Activated CD4-positive, alpha-beta T cell treated with anti-CD3 and anti-CD28 coated beads, Interleukin-2, Interleukin-6, amounts not matched to agents 100 ng/mL and 50 ng/mL, durations not matched to agents 16 hours and 8 hours (primary cell): ENCODE measurements at regions not wholly inside any gene's neighbourhood (a gene's known extent, or its start where the extent isn't known, plus 50 kb on each side); places are given as distances from the start of the nearest gene placed in this dataset.
"Not testable (repeated sequence)": the region's sequence is repeated elsewhere in the genome, so short reads cannot be mapped to it uniquely, and the experiment has no call there.

Source experiments
- DNase-seq: peaks from one replicate; pipeline ENCODE4 v3.0.0-alpha.2; 2020

- no peak for DNase-seq
These were observed 366.6 kb downstream of the PREX1 start for GRCh38 chr20:48461091-48461734.

GRCh38 chr20:48460681-48461080, 367.1 kb downstream of the PREX1 start:
- no peak for DNase-seq

GRCh38 chr20:48459722-48460395, 367.9 kb downstream of the PREX1 start:
- DNase-seq = no peak

GRCh38 chr20:48458601-48459385, 369.0 kb downstream of the PREX1 start:
- DNase-seq = no peak

GRCh38 chr20:48458003-48458377, 369.8 kb downstream of the PREX1 start:
- no peak for DNase-seq

GRCh38 chr20:48457193-48458002, 370.4 kb downstream of the PREX1 start:
- DNase-seq = no peak

- DNase-seq = no peak
These were observed 371.2 kb downstream of the PREX1 start for GRCh38 chr20:48456366-48457192.

GRCh38 chr20:48455651-48456365, 372.0 kb downstream of the PREX1 start:
- no peak for DNase-seq

- DNase-seq = no peak
These were observed 372.9 kb downstream of the PREX1 start for GRCh38 chr20:48454671-48455490.

GRCh38 chr20:48453477-48454093, 374.2 kb downstream of the PREX1 start:
- no peak for DNase-seq

GRCh38 chr20:48451401-48451800, 376.4 kb downstream of the PREX1 start:
- DNase-seq = no peak

GRCh38 chr20:48448666-48449600, 378.9 kb downstream of the PREX1 start:
- DNase-seq = no peak

- no peak for DNase-seq
These were observed 380.3 kb downstream of the PREX1 start for GRCh38 chr20:48447456-48447855.

GRCh38 chr20:48445827-48446226, 382.0 kb downstream of the PREX1 start:
- DNase-seq = no peak

- no peak for DNase-seq
These were observed 383.6 kb downstream of the PREX1 start for GRCh38 chr20:48444249-48444648.

GRCh38 chr20:48440916-48441315, 386.9 kb downstream of the PREX1 start:
- DNase-seq = no peak

- DNase-seq = not testable (repeated sequence)
These were observed 387.5 kb downstream of the PREX1 start for GRCh38 chr20:48440261-48440660.

GRCh38 chr20:48437146-48437545, 390.7 kb downstream of the PREX1 start:
- no peak for DNase-seq

GRCh38 chr20:48436609-48437008, 391.2 kb downstream of the PREX1 start:
- DNase-seq = not testable (repeated sequence)
